ENCODE measurements at regions not wholly inside any gene's neighbourhood (a gene's known extent, or its start where the extent isn't known, plus 50 kb on each side); places are given as distances from the start of the nearest gene placed in this dataset.

DNA sequence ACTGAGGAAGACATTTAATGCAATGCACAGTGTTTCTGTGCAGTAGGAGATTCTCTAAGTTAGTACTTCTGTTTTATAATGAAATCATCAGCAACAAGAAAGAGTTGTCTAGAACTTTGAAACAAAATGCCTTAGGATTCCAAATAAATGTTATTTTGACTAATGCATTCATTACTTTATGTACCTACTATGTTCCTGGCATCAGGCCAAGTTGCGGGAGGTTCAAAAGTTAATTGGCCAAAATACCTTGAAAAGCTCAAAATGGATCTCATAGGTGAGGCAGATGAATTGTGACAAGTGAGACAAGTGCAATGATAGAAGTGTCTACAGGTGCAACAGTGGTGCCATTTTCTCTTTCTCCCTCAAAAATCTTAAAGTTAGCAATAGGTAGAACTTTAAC lies 289.4 kb downstream of the TOX3 start:
- no peaks in the 10 kb centered on the region for H3K36me3 ChIP-seq
- no peak overlapping the region for H3K4me3 ChIP-seq
- no peaks in the 10 kb centered on the region for H3K4me1 ChIP-seq
- no peaks in the 10 kb centered on the region for H3K27me3 ChIP-seq
- intact Hi-C loops (cut with DNase I): no loop called here
- H3K27ac ChIP-seq: no peak overlapping the region
- TF ChIP-seq, protein P1, sequence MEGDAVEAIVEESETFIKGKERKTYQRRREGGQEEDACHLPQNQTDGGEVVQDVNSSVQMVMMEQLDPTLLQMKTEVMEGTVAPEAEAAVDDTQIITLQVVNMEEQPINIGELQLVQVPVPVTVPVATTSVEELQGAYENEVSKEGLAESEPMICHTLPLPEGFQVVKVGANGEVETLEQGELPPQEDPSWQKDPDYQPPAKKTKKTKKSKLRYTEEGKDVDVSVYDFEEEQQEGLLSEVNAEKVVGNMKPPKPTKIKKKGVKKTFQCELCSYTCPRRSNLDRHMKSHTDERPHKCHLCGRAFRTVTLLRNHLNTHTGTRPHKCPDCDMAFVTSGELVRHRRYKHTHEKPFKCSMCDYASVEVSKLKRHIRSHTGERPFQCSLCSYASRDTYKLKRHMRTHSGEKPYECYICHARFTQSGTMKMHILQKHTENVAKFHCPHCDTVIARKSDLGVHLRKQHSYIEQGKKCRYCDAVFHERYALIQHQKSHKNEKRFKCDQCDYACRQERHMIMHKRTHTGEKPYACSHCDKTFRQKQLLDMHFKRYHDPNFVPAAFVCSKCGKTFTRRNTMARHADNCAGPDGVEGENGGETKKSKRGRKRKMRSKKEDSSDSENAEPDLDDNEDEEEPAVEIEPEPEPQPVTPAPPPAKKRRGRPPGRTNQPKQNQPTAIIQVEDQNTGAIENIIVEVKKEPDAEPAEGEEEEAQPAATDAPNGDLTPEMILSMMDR (IDR thresholded peaks at IDR 0.05): no peak
- ATAC-seq (no peak), DNase-seq (no peak)
- no peaks in the 10 kb centered on the region for H3K9me3 ChIP-seq

- DNase-seq (no peak), ATAC-seq (no peak)
- intact Hi-C loops (cut with DNase I): no loop called here
- no peaks in the 10 kb centered on the region for H3K27me3 ChIP-seq
- H3K27ac ChIP-seq: no peak overlapping the region
- TF ChIP-seq, protein P1 (IDR thresholded peaks at IDR 0.05): no peak
- no peaks in the 10 kb centered on the region for H3K36me3 ChIP-seq
- no peaks in the 10 kb centered on the region for H3K9me3 ChIP-seq
- H3K4me3 ChIP-seq: no peak overlapping the region
- H3K4me1 ChIP-seq: no peaks in the 10 kb centered on the region
Observed at GRCh38 chr16:52256310-52257078, 290.4 kb downstream of the TOX3 start.

DNA sequence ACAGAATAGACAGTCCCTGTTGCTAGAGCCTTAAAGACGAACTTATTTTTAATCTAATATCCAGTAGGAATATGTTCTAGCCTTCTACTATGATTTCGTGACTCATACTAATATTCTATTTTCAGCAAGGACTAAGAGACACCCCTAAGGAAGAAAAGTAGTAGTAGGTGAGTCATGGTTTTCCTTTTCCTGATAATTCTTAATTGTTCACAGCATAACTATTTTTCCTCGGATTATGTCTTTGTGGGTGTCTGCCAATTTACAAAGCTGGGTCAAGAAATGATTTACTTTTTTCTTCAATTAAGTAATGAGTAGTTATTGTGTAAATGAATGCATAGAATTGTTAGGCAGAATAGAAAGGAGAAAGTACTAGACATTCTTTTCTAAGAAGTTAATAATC lies 292.2 kb downstream of the TOX3 start:
- intact Hi-C loops (cut with DNase I): no loop called here
- no peak overlapping the region for H3K27ac ChIP-seq
- H3K4me1 ChIP-seq: no peaks in the 10 kb centered on the region
- DNase-seq (no peak), ATAC-seq (no peak)
- H3K36me3 ChIP-seq: no peaks in the 10 kb centered on the region
- no peaks in the 10 kb centered on the region for H3K27me3 ChIP-seq
- H3K4me3 ChIP-seq: no peak overlapping the region
- TF ChIP-seq, protein P1 (IDR thresholded peaks at IDR 0.05): no peak
- H3K9me3 ChIP-seq: no peaks in the 10 kb centered on the region

DNA sequence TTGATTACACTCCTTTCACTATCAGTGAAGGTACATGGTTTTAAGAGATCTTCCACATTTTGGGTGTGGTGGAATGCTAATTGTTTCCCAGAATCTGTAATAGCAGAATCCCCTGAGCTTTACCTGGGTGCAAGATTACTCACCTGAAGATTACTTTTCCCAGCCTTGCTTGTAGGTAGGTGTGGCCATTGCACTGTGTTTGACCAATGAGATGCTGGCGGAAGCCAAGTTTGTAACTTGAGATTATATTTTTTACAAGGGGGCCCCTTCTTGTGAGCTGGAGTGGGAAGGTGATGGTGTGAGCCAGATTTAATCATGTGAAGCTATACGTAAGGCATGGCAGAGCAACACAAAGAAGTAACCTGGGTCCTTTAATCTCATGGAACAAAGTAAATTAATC lies 294.3 kb downstream of the TOX3 start:
- H3K36me3 ChIP-seq: no peaks in the 10 kb centered on the region
- peaks cover 0 to 9% of the 10 kb centered on the region in 2 donors for H3K9me3 ChIP-seq
- no peak overlapping the region for H3K27ac ChIP-seq
- DNase-seq: no peak
- no peaks in the 10 kb centered on the region for H3K4me1 ChIP-seq
- intact Hi-C loops (cut with DNase I): no loop called here
- H3K27me3 ChIP-seq: no peaks in the 10 kb centered on the region
- TF ChIP-seq, protein P1 (IDR thresholded peaks at IDR 0.05): no peak
- no peak overlapping the region for H3K4me3 ChIP-seq
- no peak for ATAC-seq

GRCh38 chr16:52251495-52251894 lies 295.4 kb downstream of the TOX3 start:
- H3K27me3 ChIP-seq: no peaks in the 10 kb centered on the region
- DNase-seq: no peak
- no peak overlapping the region for H3K4me3 ChIP-seq
- TF ChIP-seq, protein P1 (IDR thresholded peaks at IDR 0.05): no peak
- H3K27ac ChIP-seq: no peak overlapping the region
- no peaks in the 10 kb centered on the region for H3K36me3 ChIP-seq
- H3K9me3 ChIP-seq: peaks cover 0 to 21% of the 10 kb centered on the region in 2 donors
- intact Hi-C loops (cut with DNase I): no loop called here
- ATAC-seq: no peak
- H3K4me1 ChIP-seq: no peaks in the 10 kb centered on the region
